ENCODE measurements at regions not wholly inside any gene's neighbourhood (a gene's known extent, or its start where the extent isn't known, plus 50 kb on each side); places are given as distances from the start of the nearest gene placed in this dataset.

GRCh38 chr4:24114444-24114843 lies 224.6 kb upstream of the PPARGC1A start:
- TF ChIP-seq CTCF (IDR thresholded peaks at IDR 0.05; ENCODE audit: insufficient read depth, low read length): no peak
- no peak for DNase-seq (ENCODE audit: low read depth)
- H3K4me3 ChIP-seq (ENCODE audit: low read depth, low read length): no peak overlapping the region

DNA sequence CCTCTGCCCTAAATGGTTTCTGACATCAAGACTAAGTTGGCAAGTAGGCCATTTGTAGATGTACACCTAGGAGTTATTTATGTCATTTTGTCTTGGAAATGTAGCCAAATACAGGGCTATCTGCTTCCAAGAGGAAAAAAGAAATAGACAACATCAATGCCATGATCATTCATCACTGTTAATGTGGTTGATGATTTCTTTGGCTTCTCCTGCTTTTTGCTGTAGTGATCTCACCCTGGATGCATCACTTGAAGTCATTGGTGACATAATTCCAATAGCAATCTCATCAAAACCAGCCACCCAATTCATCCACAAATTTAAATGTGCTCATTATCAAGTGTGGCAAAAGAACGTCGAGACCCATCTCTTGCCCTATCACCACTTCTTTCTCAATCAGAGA lies 222.6 kb upstream of the PPARGC1A start:
- no peak for TF ChIP-seq CTCF (IDR thresholded peaks at IDR 0.05; ENCODE audit: insufficient read depth, low read length)
- no peak overlapping the region for H3K4me3 ChIP-seq (ENCODE audit: low read depth, low read length)
- no peak for DNase-seq (ENCODE audit: low read depth)

- H3K4me3 ChIP-seq (ENCODE audit: low read depth, low read length): no peak overlapping the region
- TF ChIP-seq CTCF (IDR thresholded peaks at IDR 0.05; ENCODE audit: insufficient read depth, low read length): no peak
- DNase-seq (ENCODE audit: low read depth): no peak
Measured at GRCh38 chr4:24108567-24108966, 218.7 kb upstream of the PPARGC1A start.

DNA sequence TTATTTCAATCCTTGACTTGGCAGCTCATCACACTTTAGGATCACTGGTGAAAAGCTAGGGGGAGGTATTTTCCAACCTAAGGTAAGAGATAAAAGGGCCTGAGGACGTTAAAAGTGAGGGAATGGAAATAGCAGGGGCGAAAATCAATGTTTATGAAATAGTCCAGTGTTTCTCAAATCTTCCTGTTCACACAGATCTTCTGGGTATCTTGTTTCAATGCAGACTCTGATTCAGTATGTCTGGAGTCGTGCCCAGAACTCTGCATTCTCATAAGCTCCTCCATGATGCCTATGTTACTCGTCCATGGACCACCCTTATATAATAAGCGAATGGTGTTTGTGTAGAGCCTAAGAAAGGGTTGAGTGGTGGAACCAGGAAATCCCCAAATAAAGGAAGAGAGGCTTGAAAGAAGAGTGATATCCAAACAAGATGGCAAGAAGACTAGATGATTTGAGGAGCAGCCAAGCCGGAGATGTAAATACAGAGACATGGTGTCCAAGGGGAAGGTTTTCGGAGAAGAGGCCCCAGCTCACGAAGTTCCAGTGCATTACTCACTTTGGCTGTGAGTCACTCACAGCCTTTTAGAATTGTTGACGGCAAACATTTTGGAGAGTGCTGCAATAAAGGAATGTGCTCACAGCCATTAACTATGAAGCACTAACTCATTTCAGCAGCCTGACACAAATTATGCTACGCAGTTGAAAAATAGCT lies 215.6 kb upstream of the PPARGC1A start:
- H3K4me3 ChIP-seq (ENCODE audit: low read depth, low read length): no peak overlapping the region
- TF ChIP-seq CTCF (IDR thresholded peaks at IDR 0.05; ENCODE audit: insufficient read depth, low read length): no peak
- DNase-seq (ENCODE audit: low read depth): peak; percentile 92

- peak; percentile 16 for DNase-seq (ENCODE audit: low read depth)
- H3K4me3 ChIP-seq (ENCODE audit: low read depth, low read length): no peak overlapping the region
- TF ChIP-seq CTCF (IDR thresholded peaks at IDR 0.05; ENCODE audit: insufficient read depth, low read length): no peak
Measured at GRCh38 chr4:24104158-24104565, 214.3 kb upstream of the PPARGC1A start.

DNA sequence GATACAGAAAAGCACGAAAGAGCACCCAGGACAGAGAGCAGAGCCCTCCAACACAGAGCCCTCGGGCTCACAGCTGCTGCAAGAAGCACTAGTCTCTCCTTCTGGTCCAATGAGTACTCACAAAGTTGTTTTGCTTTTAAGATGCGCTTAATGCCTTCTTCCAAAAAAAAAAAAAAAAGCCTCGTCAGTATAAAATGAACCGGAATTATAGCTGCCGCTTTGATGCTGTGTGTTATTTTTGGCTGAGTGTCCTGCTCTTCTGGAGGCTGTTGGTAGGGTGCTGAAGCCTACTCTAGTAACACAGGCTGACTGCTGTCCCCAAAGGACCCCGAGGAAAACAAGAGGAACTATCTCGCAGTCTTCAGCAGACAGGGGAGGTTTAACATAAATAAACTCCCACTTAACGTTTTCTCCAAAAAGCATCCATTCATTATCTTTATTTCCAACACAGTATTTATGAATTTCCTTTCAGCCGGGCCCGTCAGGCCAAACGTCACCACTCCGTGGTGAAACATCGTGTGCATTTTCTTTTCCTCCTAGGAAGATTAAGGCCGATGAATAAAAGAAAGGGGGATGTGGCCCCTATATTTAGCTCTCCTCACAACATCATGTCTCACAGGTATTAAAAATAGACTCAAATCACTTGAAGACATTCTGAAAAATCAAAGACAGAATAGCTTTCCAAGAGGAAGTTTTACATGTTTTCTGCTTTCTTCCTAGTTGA lies 213.7 kb upstream of the PPARGC1A start:
- no peak overlapping the region for H3K4me3 ChIP-seq (ENCODE audit: low read depth, low read length)
- TF ChIP-seq CTCF (IDR thresholded peaks at IDR 0.05; ENCODE audit: insufficient read depth, low read length): no peak
- peak; percentile 32 for DNase-seq (ENCODE audit: low read depth)

Measured in fibroblast of the aortic adventitia (primary cell).